ENCODE measurements at regions not wholly inside any gene's neighbourhood (a gene's known extent, or its start where the extent isn't known, plus 50 kb on each side); places are given as distances from the start of the nearest gene placed in this dataset.

- no peak for DNase-seq (ENCODE audit: low read depth, low spot score)
These were observed 78.4 kb upstream of the ZNF516 start for GRCh38 chr18:76573325-76574025.

GRCh38 chr18:76572518-76573247, 77.6 kb upstream of the ZNF516 start:
- DNase-seq (ENCODE audit: low read depth, low spot score) = no peak

DNA sequence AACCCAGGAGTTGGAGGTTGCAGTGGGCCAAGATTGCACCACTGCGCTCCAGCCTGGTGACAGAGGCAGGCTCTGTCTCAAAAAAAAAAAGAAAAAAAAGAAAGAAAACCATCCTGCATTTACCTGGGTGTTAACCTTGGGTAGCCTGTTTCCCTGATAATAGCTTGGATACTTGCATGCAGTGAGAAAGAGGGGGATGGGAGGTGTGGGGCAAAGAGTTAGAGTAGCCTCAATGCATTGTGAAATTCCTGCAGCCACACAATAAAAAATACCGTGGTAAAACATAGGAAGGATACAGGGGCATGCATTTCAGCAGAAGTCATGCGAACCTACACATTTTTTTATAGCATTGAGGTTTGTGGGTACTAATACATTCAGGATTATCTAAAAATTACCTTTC, 76.6 kb upstream of the ZNF516 start:
- DNase-seq (ENCODE audit: low read depth, low spot score) = no peak

DNA sequence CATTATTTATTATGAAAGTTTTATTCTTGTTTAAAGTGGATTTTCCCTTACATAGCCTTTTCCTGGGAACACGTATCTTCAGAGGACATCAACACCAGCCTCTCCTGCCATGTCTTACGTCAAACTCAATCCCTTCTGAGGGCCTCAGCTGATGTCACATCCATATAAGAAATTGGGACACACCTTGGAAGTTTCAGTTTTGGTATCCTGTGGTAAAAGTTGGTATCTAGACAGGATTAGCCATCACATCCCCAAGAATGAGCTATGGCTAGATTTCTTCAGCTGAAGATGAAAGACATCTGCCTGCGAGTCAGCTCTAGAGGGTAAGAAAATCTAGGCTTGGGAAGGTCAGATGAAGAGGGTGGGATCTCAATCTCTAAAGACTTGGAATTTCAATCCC, 75.8 kb upstream of the ZNF516 start:
- DNase-seq (ENCODE audit: low read depth, low spot score) = no peak

DNA sequence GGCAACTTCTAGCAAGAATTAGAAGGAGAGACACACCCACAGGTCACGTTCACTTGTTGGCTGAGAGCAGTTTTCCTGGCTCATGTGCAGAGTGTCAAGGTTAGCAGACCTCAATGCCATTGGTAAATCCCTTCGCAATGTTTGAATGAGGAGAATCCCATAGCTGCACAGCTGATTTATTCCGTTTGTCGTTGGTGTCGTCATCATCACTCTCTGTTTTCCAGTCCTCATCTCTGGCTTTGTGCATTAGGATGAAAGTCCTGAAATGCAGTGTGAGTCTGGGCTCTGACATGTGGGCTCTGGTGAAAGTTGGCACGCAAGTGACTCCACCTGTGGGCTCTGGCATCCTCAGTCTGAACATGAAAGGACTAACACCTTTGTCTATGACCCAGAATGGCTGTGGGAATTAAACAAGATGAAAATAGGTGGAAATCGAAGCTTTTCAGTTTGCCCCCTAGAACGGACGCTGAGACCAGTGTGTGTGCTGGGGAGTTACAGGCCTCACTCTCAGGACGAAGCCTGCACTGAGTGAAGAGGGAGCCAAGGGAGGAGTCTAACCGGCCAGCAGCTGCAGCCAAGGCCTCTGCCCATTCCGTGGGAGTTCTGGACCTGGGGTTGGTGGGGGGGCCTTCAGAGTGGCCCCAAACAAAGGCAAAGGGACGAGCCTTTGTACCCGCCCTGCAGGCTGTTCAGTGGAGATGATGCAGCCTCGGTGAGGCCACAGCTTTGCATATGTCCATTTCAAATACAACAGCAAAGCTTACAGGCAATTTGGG, 74.8 kb upstream of the ZNF516 start:
- DNase-seq (ENCODE audit: low read depth, low spot score) = no peak

GRCh38 chr18:76568731-76569130, 73.7 kb upstream of the ZNF516 start:
- DNase-seq (ENCODE audit: low read depth, low spot score) = no peak

- no peak for DNase-seq (ENCODE audit: low read depth, low spot score)
These were observed 72.9 kb upstream of the ZNF516 start for GRCh38 chr18:76567835-76568445.

DNA sequence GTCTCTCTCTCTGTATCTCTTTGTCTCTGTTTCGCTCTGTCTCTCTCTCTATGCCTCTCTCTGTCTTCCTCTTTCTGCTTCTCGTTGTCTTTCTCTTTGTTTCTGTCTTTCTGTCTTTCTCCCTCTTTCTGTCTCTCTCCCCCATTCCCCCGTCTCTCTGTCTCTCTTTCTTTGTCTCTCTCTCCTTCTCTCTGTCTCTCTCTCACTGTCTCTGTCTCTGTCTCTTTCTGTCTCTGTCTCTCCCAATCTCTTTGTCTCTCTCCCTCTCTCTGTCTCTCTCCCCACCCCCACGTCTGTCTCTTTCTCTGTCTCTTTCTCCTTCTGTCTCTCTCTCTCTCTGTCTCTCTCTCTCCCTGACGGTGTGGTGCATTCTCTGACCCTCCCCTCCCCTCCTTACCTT, 71.9 kb upstream of the ZNF516 start:
- DNase-seq (ENCODE audit: low read depth, low spot score) = no peak

GRCh38 chr18:76565238-76566173, 70.5 kb upstream of the ZNF516 start:
- DNase-seq (ENCODE audit: low read depth, low spot score) = no peak

- DNase-seq (ENCODE audit: low read depth, low spot score) = no peak
These were observed 69.7 kb upstream of the ZNF516 start for GRCh38 chr18:76564655-76565237.

GRCh38 chr18:76564117-76564516, 69.1 kb upstream of the ZNF516 start:
- DNase-seq (ENCODE audit: low read depth, low spot score) = no peak

- no peak for DNase-seq (ENCODE audit: low read depth, low spot score)
These were observed 67.5 kb upstream of the ZNF516 start for GRCh38 chr18:76562286-76563122.

DNA sequence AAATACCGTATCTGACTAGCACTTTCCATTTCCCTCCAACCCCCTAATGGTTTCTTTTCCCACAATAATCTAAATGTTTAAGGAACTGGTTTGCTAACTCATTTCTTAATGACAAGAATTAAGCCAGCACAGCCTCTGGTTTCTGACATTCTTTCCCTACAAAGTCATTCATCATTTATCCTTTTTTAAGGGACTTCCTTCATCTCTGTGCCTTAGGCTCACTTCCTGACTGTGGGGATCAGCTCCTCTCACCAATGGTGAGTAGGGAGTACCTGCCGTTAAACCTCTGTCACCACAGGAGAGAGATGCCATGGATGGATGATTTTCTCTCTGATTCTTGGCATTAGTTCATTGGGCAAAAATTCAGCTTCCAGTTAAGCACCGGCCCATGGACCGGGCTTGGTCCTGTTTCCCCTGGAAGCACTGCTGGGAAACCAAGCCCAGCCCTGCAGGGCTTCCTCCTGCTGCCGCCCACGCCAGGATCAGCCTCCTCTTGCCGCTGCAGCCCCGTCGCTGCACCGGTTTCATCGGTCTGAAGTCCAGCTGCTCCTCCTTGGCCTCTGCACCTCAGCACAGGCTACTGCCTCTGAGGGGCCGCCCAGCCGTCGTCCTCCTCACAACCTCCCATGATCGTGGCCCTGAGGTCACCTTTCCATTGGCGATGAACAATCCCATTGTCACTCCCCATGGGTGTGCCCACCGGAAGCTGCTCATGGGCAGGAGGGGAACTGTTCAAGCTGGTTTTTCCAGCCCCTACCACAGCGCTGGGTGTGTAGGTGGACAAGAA, 64.0 kb upstream of the ZNF516 start:
- no peak for DNase-seq (ENCODE audit: low read depth, low spot score)

DNA sequence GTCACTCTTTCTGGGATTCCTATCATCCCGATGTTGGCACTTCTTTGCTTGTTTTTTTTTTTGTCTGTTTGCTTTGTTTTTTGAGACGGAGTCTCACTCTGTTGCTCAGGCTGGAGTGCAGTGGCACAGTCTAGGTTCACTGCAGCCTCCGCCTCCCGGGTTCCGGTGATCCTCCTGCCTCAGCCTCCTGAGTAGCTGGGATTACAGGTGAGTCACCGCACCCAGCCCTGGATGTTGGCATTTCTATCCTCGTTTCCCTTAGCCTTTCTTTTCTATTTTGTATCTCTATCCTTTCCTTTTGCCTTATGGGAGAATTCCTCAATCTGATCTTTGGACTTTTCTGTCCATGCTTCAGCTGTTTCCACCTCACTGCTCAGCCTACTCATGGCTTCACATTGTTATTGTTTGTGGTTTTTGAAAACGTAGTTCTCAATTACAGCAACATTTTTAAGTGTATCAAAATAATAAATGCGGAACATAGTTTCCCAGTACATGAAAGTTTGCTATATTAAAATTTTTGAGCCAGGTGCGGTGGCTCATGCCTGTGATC, 62.1 kb upstream of the ZNF516 start:
- no peak for DNase-seq (ENCODE audit: low read depth, low spot score)

DNA sequence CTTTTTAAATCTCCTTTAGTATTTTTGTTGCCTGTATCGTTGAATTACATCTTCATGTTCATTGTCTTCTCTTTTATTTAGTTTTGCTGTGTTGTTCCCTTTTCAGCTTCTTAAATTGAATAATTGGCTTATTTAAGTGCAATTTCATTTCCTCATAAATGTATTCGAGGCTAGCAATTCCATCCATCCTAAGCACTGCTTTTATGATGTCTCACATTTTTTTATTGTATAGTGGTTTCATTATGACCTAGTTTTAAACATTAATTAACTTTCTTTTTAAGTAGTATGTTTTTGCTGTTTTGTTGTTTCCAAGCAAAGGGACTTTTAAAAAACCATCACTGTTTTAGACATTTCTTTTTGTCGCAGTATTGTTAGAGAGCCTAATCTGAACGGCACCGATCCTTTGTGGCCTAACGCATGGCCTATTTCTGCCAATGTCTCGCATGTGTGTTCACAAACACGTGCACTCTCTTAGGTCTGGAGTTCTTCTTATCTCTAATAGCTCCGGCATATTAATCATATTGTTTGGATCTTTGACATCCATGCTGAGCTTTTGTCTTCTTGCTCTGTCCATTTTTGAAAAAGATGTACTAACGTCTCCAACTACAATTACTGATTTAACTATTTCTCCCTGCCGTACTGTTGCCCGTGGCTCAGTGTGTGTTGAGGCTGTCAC, 59.6 kb upstream of the ZNF516 start:
- no peak for DNase-seq (ENCODE audit: low read depth, low spot score)

- no peak for DNase-seq (ENCODE audit: low read depth, low spot score)
These were observed 58.9 kb upstream of the ZNF516 start for GRCh38 chr18:76553715-76554546.

DNA sequence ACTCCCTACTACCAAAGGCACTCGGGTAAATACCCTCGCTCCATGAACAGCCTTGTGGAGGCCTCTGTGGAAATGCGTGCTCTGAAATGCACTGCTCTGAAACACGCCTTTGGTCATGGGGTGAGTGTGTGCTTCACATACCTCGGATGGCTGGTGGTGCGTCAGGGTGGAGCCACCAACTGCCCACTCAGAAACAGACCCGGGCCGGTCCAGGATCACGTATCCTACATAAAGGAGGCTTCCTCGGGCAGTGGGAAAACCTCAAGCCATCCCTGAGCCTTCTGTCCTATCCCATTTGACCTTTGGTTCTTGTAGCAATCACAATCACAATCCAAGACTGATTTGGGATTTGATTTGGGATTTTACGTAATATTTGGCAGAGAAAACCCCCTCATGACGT, 53.5 kb upstream of the ZNF516 start:
- DNase-seq (ENCODE audit: low read depth, low spot score) = no peak
